ENCODE measurements at regions not wholly inside any gene's neighbourhood (a gene's known extent, or its start where the extent isn't known, plus 50 kb on each side); places are given as distances from the start of the nearest gene placed in this dataset.

GRCh38 chr2:16161085-16161565 lies 220.8 kb downstream of the MYCN start:
- TF ChIP-seq CTCF (tag by site-specific recombination; IDR thresholded peaks at IDR 0.05) = no peak
- no peak for TF ChIP-seq BCL6B (tag by site-specific recombination; IDR thresholded peaks at IDR 0.05)
- TF ChIP-seq ZNF530 (tag by site-specific recombination; IDR thresholded peaks at IDR 0.05; ENCODE audit: low read depth) = no peak
- no peak for TF ChIP-seq ZNF768 (tag by site-specific recombination; IDR thresholded peaks at IDR 0.05)
- TF ChIP-seq ZNF664 (tag by site-specific recombination; IDR thresholded peaks at IDR 0.05) = no peak
- no peak for TF ChIP-seq PATZ1 (tag by site-specific recombination; IDR thresholded peaks at IDR 0.05)
- no peak for TF ChIP-seq MEIS1 (CRISPR knock-in tag; IDR thresholded peaks at IDR 0.05; ENCODE audit: borderline replicate concordance)
- TF ChIP-seq ZNF747 (tag by site-specific recombination; IDR thresholded peaks at IDR 0.05) = no peak
